Epithelial cell of proximal tubule (primary cell): ENCODE measurements at regions not wholly inside any gene's neighbourhood (a gene's known extent, or its start where the extent isn't known, plus 50 kb on each side); places are given as distances from the start of the nearest gene placed in this dataset.

Source experiments
- DNase-seq: peaks from one replicate; pipeline ENCODE4 v3.0.0-alpha.2; 2011; ENCODE audit warnings: low read depth
- H3K4me3 ChIP-seq: 2 replicates; pipeline ENCODE4 v1.5.1; 2011; ENCODE audit warnings: low read depth, mild to moderate bottlenecking, low read length
- TF ChIP-seq, protein P1 (sequence below): conservative IDR thresholded peaks from 2 replicates; pipeline ENCODE4 v1.5.1; 2012; ENCODE audit warnings: low read depth, mild to moderate bottlenecking, low read length

GRCh38 chr6:122026582-122027369 lies 372.7 kb upstream of the HSF2 start:
- DNase-seq: no peak
- no peak overlapping the region for H3K4me3 ChIP-seq
- TF ChIP-seq, protein P1, sequence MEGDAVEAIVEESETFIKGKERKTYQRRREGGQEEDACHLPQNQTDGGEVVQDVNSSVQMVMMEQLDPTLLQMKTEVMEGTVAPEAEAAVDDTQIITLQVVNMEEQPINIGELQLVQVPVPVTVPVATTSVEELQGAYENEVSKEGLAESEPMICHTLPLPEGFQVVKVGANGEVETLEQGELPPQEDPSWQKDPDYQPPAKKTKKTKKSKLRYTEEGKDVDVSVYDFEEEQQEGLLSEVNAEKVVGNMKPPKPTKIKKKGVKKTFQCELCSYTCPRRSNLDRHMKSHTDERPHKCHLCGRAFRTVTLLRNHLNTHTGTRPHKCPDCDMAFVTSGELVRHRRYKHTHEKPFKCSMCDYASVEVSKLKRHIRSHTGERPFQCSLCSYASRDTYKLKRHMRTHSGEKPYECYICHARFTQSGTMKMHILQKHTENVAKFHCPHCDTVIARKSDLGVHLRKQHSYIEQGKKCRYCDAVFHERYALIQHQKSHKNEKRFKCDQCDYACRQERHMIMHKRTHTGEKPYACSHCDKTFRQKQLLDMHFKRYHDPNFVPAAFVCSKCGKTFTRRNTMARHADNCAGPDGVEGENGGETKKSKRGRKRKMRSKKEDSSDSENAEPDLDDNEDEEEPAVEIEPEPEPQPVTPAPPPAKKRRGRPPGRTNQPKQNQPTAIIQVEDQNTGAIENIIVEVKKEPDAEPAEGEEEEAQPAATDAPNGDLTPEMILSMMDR: no peak

GRCh38 chr6:122028933-122029522 lies 370.4 kb upstream of the HSF2 start:
- no peak overlapping the region for H3K4me3 ChIP-seq
- TF ChIP-seq, protein P1: no peak
- DNase-seq: no peak

DNA sequence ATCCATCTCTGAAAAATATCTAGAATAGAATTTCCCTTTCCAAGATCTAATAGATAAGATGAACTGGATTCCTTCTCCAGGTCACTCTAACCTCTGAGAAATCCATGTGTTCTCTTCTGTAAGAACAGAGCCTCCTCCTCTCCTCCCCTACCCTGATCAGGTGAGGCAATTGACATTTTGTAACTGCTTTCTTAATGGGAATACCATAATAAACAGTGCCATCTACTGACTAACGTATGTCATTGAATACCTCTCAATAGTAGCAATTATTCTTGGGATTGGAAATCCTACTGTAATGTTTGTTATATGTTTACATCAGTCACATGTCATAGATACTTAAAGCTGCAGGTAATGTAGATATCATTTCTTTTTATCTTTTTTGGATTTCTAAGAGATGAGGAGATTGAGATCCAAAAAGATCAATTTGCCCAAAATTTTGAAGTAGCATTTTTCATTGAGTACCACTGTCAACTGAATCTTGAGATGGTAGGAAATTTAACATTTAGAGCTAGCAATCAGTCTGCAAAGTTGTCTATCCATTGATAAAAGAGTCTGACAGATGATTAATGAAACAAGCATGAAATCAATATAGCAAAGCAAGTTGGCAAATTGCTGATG lies 365.8 kb upstream of the HSF2 start:
- no peak overlapping the region for H3K4me3 ChIP-seq
- TF ChIP-seq, protein P1: peak; percentile 58
- DNase-seq: peak; percentile 22

- no peak for DNase-seq
- TF ChIP-seq, protein P1: no peak
- no peak overlapping the region for H3K4me3 ChIP-seq
Measured at GRCh38 chr6:122035173-122035572, 364.3 kb upstream of the HSF2 start.

GRCh38 chr6:122040261-122040660 lies 359.2 kb upstream of the HSF2 start:
- no peak overlapping the region for H3K4me3 ChIP-seq
- TF ChIP-seq, protein P1: no peak
- no peak for DNase-seq

DNA sequence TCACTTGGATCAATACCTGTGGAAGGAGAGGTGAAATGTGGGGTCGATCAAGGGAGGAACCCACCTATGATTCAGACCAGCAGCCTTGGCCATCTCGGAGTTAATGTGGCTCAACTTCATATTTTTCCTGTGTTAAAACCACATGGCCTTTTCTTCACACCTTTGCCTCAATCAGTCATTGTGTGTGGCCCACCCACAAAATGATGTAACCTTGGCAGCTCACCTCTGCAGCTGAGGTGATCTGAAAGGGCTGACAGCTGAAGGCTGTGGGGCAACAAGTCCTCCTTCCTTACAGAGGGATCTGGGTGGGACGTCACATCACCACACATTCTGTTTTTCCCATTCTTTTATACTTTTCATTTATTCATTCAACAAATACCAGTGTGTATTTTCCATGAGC lies 357.1 kb upstream of the HSF2 start:
- H3K4me3 ChIP-seq: no peak overlapping the region
- TF ChIP-seq, protein P1: no peak
- no peak for DNase-seq
